SIG-M5 treated with dmso at 0.1 percent for 504 hours (cell line): ENCODE measurements at regions not wholly inside any gene's neighbourhood (a gene's known extent, or its start where the extent isn't known, plus 50 kb on each side); places are given as distances from the start of the nearest gene placed in this dataset.

ENCODE experiments used
- DNase-seq: peaks from one replicate; lab custom pipeline; 2025; ENCODE audit not compliant: unreplicated experiment; lab: John Stamatoyannopoulos, UW

DNA sequence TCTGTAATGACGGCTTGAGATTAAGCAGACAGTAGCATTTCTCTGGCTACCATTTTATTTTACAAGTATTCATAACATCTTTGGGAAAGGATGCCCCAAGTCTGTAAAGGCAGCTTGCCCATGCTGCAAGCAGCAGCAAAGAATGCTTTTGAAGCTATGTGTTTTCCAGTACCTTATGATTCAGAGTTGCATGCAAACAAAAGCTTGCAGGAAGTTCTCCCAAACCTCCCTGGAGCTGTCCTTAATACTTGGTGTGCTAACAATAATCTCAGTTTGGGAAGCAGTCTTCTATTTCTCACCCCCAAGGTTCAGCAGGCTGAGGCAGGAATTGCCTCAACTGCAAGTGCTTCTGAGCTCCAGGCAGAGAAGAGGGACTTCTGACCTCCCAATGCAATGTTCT, 60.8 kb downstream of the CCNA1 start:
- DNase-seq: no peak

DNA sequence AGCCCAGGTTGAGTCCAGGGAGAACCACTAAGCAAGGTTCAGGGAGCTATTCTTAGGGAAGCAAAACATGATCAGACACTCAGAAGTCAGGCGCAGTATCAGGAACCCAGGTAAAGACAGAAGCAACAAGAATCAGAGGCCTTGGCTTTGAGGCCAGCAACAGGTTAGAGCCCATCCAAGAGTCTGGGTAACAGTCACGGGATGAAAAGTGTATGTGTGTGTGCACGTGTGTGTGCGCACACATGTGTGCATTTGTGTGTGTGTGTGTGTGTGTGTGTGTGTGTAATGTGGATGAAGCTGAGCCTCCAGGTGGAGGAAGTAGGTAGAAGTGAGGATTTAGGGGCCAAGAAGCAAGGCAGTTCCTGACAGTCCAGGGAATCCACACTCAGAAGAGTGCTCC, 63.1 kb downstream of the CCNA1 start:
- no peak for DNase-seq

DNA sequence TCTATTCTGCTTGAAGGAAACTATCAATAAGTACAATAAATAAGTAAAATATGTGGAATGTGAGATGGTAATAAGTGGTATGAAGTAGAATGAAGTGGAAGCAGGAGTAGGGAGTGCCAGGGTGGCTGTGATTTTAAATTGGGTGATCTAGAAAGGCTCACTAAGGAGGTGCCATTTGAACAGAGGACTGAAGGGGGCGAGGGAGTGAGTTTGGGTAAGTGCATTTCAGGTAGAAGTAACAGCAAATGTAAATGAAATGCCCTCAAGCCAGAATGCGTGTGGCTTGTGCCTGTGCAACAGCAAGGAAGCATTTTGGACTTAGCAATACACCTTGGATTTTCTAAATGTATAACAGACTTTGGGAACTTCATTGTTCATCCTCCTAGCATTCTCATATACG, 77.1 kb downstream of the CCNA1 start:
- DNase-seq: no peak

DNA sequence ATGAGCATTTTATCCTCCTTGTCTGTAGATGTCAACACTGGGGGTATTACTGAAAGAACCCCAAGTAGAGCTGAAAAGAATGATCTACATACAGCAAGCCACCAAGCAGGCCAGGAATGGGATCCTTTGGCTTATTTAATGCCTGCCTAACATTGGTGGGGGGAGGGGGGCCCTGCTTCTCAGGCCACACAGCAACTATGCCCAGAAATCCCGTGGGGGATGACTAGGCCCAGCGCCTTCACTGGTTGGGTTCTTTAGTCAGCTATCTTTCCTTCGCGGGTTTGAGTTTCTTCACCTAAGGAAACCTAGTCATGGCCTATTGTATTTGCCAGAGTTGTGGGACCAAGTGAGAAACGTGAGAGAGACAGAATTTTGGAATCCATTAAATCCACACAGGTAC, 80.5 kb downstream of the CCNA1 start:
- no peak for DNase-seq

DNA sequence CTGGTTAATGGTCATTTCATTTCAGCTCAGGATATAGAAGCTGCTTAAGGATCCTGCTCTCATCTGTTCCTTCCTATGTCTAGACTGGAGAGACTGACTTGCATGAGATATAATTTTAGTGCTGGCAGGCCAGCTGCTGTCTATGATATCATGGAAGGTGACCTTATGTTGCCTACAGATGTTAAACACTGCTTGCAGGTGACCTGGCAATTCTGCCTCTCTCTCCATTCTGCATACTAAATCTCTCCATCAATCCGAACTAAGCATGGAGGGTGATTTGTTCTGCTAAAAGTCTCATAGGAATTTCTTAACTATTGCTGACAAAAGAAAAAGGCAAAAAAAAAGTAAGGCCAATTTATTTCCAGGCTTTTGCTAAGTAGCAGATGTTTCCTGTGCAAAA, 81.0 kb downstream of the CCNA1 start:
- DNase-seq: no peak

DNA sequence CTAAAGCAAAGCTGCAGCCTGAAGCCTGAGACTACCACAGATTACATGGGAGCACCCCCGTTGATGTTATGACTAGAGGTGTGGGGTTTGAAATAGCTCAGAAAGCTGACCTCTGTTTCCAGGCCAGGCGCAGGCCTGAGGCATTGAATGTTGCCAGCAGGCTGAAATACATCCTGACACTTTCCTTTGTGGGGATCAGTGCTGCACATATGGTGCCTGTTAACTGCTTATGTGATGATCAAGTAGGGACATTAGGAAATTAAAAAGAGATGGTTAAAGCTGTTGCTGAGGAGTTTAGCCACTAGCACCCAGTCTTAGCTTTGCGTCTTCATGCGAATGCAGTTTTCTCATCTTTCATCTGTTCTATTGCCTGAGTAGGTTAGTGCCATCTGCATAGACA, 83.2 kb downstream of the CCNA1 start:
- no peak for DNase-seq

DNA sequence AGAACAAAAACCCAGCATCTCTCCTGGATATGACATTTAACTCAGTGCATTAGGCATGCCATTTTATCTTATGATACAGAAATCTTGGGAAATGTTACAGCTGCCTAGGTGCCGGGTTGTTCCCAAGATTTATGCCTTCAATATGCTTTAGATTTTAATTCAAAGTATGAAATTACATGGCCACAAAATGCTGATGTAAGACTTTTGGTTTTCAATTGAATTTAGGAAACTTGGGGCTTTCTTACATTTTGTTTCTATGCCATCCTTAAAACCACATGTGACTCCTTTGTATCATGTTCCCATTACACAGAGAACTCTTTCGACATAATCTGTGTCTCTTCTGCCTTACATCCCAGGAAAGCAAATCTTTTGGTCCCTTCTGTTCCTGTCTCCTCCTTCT, 83.9 kb downstream of the CCNA1 start:
- DNase-seq: no peak

DNA sequence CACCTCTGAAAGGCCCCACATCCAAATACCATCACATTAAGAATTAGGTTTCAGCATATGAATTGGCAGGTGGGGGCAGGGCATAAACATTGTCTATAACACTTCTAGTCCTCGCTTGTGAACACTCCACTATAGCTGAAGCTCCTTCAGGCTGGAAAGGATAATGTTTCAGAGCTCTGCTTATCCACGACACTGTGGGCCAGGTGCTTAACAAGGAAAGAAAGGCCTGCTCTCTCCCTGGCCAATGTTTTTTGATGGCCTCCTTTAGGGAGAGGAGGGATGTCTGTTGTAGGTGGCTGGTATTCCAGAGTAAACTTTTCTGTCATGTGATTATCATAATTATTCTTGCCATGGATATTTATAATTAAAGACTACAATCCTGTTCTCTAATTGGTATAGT, 86.4 kb downstream of the CCNA1 start:
- DNase-seq: no peak

DNA sequence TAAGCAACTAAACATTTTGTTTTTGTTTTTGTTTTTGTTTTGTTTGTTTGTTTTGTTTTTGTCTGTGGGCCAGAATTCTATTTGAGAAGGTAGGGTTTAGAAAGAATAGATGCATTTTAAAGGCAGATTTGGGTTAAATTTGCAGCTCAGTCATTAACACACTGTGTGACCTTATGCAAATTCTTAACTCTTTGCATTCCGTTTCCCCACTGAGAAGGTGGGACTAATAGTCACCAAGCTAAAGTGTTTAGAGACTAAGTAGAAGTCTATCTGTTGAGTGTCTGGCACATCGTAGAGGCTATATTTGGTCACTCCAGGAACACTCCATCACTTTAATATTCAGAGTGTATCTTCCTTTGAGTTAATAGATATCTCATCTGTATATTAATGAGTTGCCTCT, 87.1 kb downstream of the CCNA1 start:
- no peak for DNase-seq

DNA sequence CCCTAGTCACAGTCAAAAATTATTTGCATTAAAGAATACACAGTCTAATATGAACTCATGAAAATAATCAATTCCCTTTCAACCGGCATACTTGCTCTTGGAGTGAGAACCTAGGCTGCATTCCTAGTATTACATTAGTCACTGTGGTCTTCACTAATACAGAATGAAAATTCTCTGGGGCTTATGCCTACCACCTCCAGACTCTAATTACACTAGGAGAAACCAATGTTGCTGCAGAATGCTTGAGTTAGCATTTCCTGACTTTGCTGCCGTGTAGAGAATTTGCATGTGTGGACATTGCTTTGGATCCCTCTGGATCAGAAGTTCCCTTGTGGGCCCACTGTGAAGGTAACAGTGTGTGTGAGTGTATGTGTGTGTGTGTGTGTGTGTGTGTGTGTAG, 87.8 kb downstream of the CCNA1 start:
- DNase-seq: no peak

DNA sequence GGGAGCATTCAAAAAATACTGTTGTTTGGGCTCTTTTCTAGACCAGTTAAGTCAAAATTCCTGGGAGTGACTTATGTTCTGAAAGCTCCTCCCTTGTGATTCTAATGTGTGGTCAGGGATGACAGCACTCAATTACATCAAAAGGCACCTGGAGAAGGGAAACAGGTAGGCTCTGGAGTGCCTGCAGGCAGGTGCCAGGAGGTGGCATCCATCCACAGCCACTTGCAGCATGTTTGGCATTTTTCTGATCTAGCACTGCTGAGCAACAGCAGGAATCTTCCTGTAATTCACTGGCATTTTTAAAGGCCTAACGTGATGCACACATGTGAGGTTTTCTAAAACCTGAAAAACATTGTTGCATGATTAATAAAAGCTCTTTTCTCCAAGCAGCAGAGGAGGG, 94.6 kb downstream of the CCNA1 start:
- DNase-seq: peak; percentile 33

DNA sequence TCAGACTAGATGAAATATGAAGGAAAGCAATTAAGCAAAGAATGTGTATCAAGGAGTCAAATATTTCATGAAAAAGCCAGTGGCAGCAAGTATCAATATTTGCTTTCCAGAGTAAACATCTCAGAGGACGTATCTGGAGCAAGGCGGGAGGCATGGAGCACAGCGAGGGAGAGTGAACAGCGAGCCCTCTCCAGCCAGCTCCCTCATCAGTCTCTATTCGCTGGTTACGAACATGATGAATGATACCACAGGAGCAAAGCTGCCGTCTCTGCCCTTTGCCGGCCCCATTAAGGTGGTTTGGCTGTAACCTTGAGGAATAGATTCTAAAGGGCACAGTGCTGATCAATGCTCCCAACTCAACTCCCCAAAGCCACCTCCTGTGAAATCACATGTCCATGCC, 95.8 kb downstream of the CCNA1 start:
- DNase-seq: no peak

DNA sequence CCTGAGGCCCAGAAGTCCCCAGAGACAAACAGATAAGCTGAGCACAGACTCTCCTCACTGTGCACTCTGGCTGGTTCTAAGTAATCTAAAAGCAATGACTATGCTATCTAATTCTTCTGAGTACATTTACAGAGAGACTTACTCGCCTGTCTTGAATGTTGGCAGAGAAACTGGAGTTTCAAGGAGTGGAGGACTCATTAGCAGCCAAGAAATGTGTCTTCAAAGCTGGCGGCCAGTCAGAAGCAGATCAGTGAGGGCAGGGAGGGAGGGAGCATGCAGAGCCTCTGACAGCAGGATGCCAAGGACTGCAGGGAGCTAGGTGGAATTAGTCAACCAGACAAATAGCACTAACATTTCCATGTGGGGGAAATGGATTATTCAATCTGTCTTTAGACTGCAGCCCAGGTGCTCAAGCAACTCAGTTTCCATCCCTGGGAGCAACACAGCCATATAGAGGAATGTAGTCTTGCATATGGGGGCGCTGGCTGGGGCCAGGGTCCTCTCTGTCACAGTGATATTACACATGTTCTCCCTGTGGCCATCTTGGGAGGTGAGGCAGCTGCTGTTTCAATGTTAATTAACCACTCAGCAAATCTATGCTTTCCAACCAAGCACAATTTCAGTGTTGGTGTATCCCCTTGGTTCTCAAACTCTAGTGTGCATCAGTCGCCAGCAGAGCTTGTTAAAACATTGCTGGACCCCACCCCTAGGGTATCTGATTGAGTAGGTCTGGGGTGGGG, 97.9 kb downstream of the CCNA1 start:
- DNase-seq: no peak

DNA sequence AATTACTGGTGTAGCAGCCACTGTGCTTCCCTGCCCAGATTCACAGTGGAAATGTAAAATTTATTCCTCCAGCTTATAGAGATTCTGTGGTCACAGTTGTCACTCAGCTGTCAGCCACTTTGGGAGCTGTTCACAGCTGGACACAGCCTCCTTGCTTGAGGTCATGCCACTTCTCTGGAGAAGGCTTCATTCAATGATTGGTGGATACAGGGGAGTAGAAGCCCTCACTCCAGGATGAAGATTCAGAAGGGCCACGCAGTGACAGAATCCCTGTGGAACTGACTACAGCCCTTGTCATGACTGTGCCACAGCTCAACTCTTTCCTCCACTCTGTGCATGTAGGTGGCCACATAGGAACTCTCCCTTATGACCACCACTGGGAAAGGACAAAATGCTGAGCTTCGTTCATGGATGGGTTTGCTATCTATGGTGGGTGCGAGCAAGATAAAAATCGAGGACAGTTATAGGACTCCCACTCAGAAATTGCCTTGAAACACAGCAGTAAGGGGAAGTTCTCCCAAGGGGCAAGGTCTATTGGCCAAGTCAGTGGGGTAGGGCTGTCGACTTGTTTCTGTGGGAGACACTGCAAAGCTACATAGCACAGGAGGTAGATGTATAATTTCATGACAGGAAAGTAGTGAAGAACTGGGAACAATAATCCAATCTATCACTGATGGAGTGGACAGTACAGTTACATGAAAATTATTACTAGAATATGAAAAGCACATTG, 98.7 kb downstream of the CCNA1 start:
- DNase-seq: no peak

DNA sequence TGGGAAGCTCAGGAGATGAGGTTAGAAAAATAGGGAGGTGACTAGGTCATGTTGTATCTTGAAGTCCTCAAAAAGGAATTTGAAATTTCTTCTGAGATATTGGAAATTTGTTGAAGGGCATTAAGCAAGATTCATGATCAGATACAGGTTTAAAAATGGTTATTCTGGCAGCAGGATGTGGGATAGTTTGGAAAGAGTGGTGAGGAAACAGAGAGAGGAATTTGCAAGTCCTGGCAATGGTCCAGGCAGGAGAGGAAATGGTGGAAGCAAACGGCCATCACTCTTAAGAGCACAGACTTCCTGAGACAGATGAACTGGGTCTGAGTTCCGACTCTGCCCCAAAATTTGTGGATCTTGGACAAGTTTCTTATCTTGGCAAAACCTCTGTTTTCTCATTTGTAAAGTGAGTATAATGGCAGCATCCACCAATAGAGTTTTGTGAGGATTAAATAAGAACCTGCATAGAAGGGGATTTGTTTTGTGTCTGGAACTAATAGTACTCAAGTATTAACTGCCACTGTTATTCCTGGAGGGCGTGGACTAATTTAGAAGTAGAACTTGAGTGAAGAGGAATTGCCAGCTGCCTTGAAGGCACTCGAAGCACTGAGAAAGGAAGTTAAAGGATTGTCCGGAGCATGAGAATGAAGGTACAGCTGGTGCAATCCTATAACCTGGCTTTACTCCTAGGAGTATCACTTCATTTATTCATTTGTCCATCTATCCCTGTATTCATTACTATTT, 99.6 kb downstream of the CCNA1 start:
- no peak for DNase-seq

DNA sequence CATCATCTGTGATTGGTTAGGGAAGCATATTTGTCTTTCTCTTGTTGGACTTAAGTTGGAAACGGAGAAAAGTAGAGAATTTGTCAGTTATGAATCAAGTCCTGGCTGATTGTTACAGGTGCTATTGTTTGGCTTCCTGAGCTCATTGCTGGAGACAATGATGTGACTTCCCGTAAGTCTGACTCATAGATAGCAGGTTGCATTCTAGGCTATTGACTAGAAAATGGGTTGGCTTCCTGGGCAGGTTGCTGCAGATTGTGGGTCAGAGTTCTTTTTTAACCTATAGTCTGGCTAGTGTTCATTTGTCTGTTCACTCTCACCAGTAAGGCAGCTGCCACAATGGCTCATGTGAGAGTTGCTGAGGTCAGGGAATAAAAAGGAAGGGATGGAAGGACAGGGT, 101.5 kb downstream of the CCNA1 start:
- DNase-seq: no peak

DNA sequence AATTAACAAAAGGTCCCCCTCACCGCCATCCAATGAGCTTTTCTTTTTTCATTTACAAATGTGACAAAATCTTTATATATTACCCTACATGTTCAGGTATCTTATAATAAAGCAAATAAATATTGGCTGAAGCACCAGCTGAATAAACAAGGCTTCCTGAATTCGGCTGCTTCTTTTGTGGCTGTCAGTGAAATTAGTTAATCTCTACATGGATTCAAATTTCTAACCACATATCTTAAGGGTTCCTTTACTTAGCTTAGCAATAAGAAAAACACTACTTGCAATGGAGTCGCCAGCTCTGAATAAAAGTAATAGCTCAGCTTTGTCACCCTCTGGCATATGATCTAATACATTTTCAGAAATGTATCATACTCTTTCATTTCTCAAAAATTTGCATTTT, 104.3 kb downstream of the CCNA1 start:
- no peak for DNase-seq

DNA sequence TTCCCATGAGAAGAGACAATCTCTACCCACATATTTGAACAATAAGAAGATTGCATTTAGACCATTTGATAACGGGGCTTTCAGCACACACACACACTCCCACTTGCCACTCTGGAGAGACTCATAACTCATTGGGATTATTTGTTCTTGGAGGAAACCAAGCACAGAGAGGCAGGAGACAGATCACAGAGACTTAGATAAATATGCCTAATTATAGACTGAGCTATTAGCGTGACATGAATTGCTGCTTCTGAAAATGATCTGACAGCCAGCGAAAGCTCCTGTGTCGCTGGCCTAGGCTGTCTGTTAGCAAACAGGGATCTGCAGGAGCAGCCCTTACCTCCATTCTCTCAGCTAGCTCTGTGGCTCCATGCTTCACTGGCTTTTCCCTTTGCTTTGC, 111.4 kb downstream of the CCNA1 start:
- DNase-seq: no peak

DNA sequence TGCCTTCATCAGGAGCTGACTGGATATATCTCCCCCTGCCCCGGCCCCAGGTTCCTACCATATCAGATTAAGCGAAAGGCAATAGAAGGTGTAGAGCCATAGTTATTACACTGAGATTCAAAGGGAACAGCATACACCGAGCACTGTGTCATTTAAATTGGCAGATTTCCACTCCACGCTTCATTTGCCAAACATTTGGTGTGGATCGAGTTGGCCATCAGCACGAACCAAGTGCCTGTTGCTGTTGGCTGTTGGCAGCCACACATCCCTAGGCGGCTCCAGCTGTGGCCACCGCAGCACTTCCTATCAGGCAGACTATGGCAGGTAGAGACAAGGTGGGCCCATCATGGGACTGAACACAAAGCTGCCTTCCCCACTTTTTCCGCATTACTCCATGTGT, 115.8 kb downstream of the CCNA1 start:
- no peak for DNase-seq

DNA sequence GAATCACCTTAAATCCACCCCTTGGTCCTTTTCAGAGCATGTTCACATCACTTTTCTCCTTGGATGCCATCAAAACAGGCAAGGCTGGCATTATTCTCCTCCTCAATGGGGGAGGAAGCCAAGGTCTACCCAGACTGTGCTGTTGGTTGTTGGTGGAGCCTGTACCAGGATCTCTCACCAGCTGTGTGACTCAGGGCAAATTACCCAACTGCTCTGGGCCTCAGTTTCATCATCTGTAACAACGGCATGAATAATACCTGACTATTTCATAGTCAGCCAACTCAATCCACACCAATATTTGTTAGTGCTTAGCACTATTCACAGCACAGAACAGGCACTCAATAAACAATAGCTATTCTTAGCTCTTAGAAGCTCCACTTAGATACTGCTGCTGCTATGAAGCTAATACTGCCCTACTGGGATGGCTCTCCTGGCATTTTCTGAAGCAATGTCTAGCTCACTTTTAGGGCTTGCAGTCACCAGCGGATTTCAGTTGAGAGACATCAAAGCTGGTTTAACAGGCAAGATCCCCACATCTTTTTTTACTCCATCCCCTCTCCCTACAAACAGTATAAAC, 116.9 kb downstream of the CCNA1 start:
- no peak for DNase-seq

DNA sequence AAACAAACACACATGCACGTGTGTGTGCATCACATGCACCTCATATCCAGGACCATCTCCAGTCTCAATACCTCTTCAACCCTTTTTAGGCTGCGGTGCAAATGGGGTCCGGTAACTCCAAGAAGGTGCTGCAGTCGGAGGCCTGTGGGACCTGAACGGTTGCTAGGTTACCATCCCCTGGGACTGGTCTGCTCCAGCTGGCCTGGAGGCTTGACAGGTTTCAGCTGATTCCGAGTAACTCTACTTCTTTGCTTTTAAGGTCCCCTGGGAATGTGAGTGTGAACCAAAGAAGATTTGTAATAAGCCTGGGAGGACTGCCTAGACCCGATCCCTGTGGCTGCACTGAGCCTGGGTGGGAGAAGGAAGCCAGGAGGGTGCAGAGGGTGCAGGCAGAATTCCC, 117.5 kb downstream of the CCNA1 start:
- no peak for DNase-seq

DNA sequence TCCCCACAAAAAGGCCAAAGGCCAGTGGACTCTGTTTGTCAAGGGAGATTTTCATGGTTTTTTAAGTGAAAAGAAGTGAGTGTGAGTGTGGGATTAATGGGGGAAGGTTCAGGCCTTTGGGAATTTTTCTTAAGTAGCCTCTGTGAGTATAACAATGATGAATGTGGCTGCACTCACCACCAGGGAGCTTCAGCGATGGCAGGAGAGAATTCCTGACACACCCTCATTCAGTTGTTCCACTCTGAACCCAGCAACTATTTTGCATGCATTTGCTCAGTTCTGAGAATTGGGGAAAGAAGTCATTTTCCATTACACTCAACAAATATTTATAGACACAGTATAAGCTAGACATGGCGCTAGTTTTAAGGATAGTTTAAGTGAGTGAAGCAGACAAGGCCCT, 117.9 kb downstream of the CCNA1 start:
- DNase-seq: no peak
